GM20000 (cell line): ENCODE measurements at regions not wholly inside any gene's neighbourhood (a gene's known extent, or its start where the extent isn't known, plus 50 kb on each side); places are given as distances from the start of the nearest gene placed in this dataset.
A peak's percentile ranks its signal among the peaks of the same experiment; 100 is the strongest.

Experiments used
- DNase-seq: peaks from one replicate; pipeline ENCODE4 v3.0.0; 2012; ENCODE audit warnings: low spot score
- CTCF ChIP-seq: IDR thresholded peaks from 2 replicates; pipeline ENCODE4 v1.5.1; 2012; ENCODE audit warnings: mild to moderate bottlenecking, control low read depth; ENCODE audit errors: extremely low read depth, missing control alignments

GRCh38 chr9:29212397-29213387 is 1639.4 kb upstream of the C9orf72 start:
- peak; percentile 41 for DNase-seq

GRCh38 chr9:29213417-29214153 is 1640.3 kb upstream of the C9orf72 start, which contains the start of gene LINGO2:
LINGO2 (minus strand) TSS chr9:29213601.
- TF ChIP-seq CTCF: no peak
- no peak for DNase-seq

More at GRCh38 chr9:29212397-29213387, 1639.4 kb upstream of the C9orf72 start:
- no peak for TF ChIP-seq CTCF

- DNase-seq: no peak
- TF ChIP-seq CTCF: no peak
These were observed 1640.9 kb upstream of the C9orf72 start for GRCh38 chr9:29214154-29214689.

GRCh38 chr9:29214690-29215253 is 1641.5 kb upstream of the C9orf72 start:
- TF ChIP-seq CTCF: no peak
- no peak for DNase-seq

GRCh38 chr9:29217966-29218365 is 1644.7 kb upstream of the C9orf72 start:
- DNase-seq: no peak
- TF ChIP-seq CTCF: no peak

- TF ChIP-seq CTCF: no peak
- no peak for DNase-seq
These were observed 1647.4 kb upstream of the C9orf72 start for GRCh38 chr9:29220596-29221251.
